Activated CD4-positive, alpha-beta memory T cell treated with anti-CD3 and anti-CD28 coated beads for 36 hours (primary cell): ENCODE measurements at regions not wholly inside any gene's neighbourhood (a gene's known extent, or its start where the extent isn't known, plus 50 kb on each side); places are given as distances from the start of the nearest gene placed in this dataset.
"Not testable (repeated sequence)": the region's sequence is repeated elsewhere in the genome, so short reads cannot be mapped to it uniquely, and the experiment has no call there.

Source experiments
- CTCF ChIA-PET: fragments of 350-600 bp; sonication (Branson Sonifier 250); formaldehyde crosslinking; loops from one replicate; lab custom pipeline; 2021; ENCODE audit warnings: antibody characterized with exemption, inconsistent platforms; lab: Charles Lee
- POLR2A ChIA-PET: fragments of 350-600 bp; sonication (Branson Sonifier 250); formaldehyde crosslinking; loops from one replicate; lab custom pipeline; 2021; ENCODE audit warnings: antibody characterized with exemption; lab: Charles Lee
- DNase-seq: peaks from one replicate; pipeline ENCODE4 v3.0.0-alpha.2; 2020
- H3K27ac Mint-ChIP-seq: one replicate; pipeline ENCODE4 v1.8.0; 2021; ENCODE audit warnings: mixed read lengths
- H3K27me3 Mint-ChIP-seq: one replicate; pipeline ENCODE4 v1.8.0; 2021; ENCODE audit warnings: mixed read lengths
- H3K36me3 Mint-ChIP-seq: one replicate; pipeline ENCODE4 v1.8.0; 2021; ENCODE audit warnings: mixed read lengths
- H3K4me1 Mint-ChIP-seq: one replicate; pipeline ENCODE4 v1.8.0; 2021; ENCODE audit warnings: low read depth, mixed read lengths
- H3K4me3 Mint-ChIP-seq: one replicate; pipeline ENCODE4 v1.8.0; 2021; ENCODE audit warnings: mild to moderate bottlenecking, mixed read lengths
- H3K9me3 Mint-ChIP-seq: one replicate; pipeline ENCODE4 v1.8.0; 2021; ENCODE audit warnings: mixed read lengths
- intact Hi-C: fragments of 100-400 bp; cut with micrococcal nuclease; formaldehyde crosslinking; loops from one replicate; pipeline ENCODE4 v1.15.1; 2023

GRCh38 chr12:113723631-113724030, 242.5 kb downstream of the RBM19 start:
- DNase-seq, result no peak
- H3K27me3 Mint-ChIP-seq, result peaks cover 8% of the 10 kb centered on the region
- ChIA-PET POLR2A (no interaction called here), CTCF (no interaction called here)
- H3K36me3 Mint-ChIP-seq, result no peaks in the 10 kb centered on the region
- H3K9me3 Mint-ChIP-seq, result no peaks in the 10 kb centered on the region
- no peak overlapping the region for H3K4me3 Mint-ChIP-seq
- no peaks in the 10 kb centered on the region for H3K4me1 Mint-ChIP-seq
- intact Hi-C loops, result no loop called here
- no peak overlapping the region for H3K27ac Mint-ChIP-seq

GRCh38 chr12:113722747-113723146, 243.4 kb downstream of the RBM19 start:
- CTCF ChIA-PET, result no interaction called here
- POLR2A ChIA-PET, result no interaction called here
- H3K9me3 Mint-ChIP-seq, result no peaks in the 10 kb centered on the region

GRCh38 chr12:113720629-113721028, 245.5 kb downstream of the RBM19 start:
- Mint-ChIP-seq H3K27me3 (peaks cover 6% of the 10 kb centered on the region), H3K4me3 (no peak overlapping the region), H3K9me3 (peaks cover 4% of the 10 kb centered on the region), H3K36me3 (no peaks in the 10 kb centered on the region), H3K4me1 (no peaks in the 10 kb centered on the region), H3K27ac (no peak overlapping the region)
- ChIA-PET POLR2A (no interaction called here), CTCF (no interaction called here)
- intact Hi-C loops, result no loop called here
- no peak for DNase-seq

More at GRCh38 chr12:113722747-113723146, 243.4 kb downstream of the RBM19 start:
- DNase-seq, result no peak
- Mint-ChIP-seq H3K4me1 (no peaks in the 10 kb centered on the region), H3K4me3 (no peak overlapping the region), H3K36me3 (no peaks in the 10 kb centered on the region), H3K27me3 (peaks cover 6% of the 10 kb centered on the region), H3K27ac (no peak overlapping the region)
- intact Hi-C loops, result no loop called here

- DNase-seq, result no peak
- intact Hi-C loops, result no loop called here
- POLR2A ChIA-PET, result no interaction called here
- Mint-ChIP-seq H3K4me1 (no peaks in the 10 kb centered on the region), H3K4me3 (no peak overlapping the region), H3K27ac (no peak overlapping the region), H3K36me3 (no peaks in the 10 kb centered on the region), H3K27me3 (peaks cover 6% of the 10 kb centered on the region), H3K9me3 (peaks cover 4% of the 10 kb centered on the region)
- CTCF ChIA-PET, result no interaction called here
Observed at GRCh38 chr12:113719911-113720591, 246.1 kb downstream of the RBM19 start.

GRCh38 chr12:113713156-113713555, 241.5 kb upstream of the LHX5 start:
- H3K4me3 Mint-ChIP-seq, result no peak overlapping the region
- H3K27ac Mint-ChIP-seq, result no peak overlapping the region
- ChIA-PET CTCF (no interaction called here), POLR2A (no interaction called here)
- peaks cover 10% of the 10 kb centered on the region for H3K9me3 Mint-ChIP-seq
- no peaks in the 10 kb centered on the region for H3K36me3 Mint-ChIP-seq
- no peaks in the 10 kb centered on the region for H3K4me1 Mint-ChIP-seq
- H3K27me3 Mint-ChIP-seq, result peaks cover 4% of the 10 kb centered on the region
- intact Hi-C loops, result no loop called here
- no peak for DNase-seq

- POLR2A ChIA-PET, result no interaction called here
Observed at GRCh38 chr12:113712481-113712880, 240.8 kb upstream of the LHX5 start.

GRCh38 chr12:113710216-113710615, 238.5 kb upstream of the LHX5 start:
- ChIA-PET CTCF (no interaction called here), POLR2A (no interaction called here)
- peaks cover 6% of the 10 kb centered on the region for H3K9me3 Mint-ChIP-seq
- DNase-seq, result no peak
- H3K36me3 Mint-ChIP-seq, result no peaks in the 10 kb centered on the region
- no peak overlapping the region for H3K4me3 Mint-ChIP-seq
- intact Hi-C loops, result no loop called here
- no peak overlapping the region for H3K27ac Mint-ChIP-seq
- H3K27me3 Mint-ChIP-seq, result peaks cover 6% of the 10 kb centered on the region
- no peaks in the 10 kb centered on the region for H3K4me1 Mint-ChIP-seq

More at GRCh38 chr12:113712481-113712880, 240.8 kb upstream of the LHX5 start:
- Mint-ChIP-seq H3K27ac (no peak overlapping the region), H3K4me3 (no peak overlapping the region), H3K27me3 (peaks cover 4% of the 10 kb centered on the region), H3K4me1 (no peaks in the 10 kb centered on the region), H3K36me3 (no peaks in the 10 kb centered on the region), H3K9me3 (peaks cover 10% of the 10 kb centered on the region)
- CTCF ChIA-PET, result no interaction called here
- intact Hi-C loops, result no loop called here
- no peak for DNase-seq

- intact Hi-C loops, result no loop called here
- Mint-ChIP-seq H3K27ac (no peak overlapping the region), H3K4me3 (no peak overlapping the region), H3K4me1 (no peaks in the 10 kb centered on the region), H3K9me3 (peaks cover 6% of the 10 kb centered on the region), H3K27me3 (peaks cover 6% of the 10 kb centered on the region), H3K36me3 (no peaks in the 10 kb centered on the region)
- ChIA-PET POLR2A (no interaction called here), CTCF (no interaction called here)
- DNase-seq, result no peak
Observed at GRCh38 chr12:113709456-113709855, 237.8 kb upstream of the LHX5 start.

- Mint-ChIP-seq H3K27me3 (peaks cover 4% of the 10 kb centered on the region), H3K27ac (no peak overlapping the region), H3K36me3 (no peaks in the 10 kb centered on the region), H3K4me3 (no peak overlapping the region), H3K4me1 (no peaks in the 10 kb centered on the region), H3K9me3 (no peaks in the 10 kb centered on the region)
- ChIA-PET POLR2A (no interaction called here), CTCF (no interaction called here)
- no peak for DNase-seq
- intact Hi-C loops, result no loop called here
Observed at GRCh38 chr12:113702836-113703235, 231.2 kb upstream of the LHX5 start.

GRCh38 chr12:113702276-113702675, 230.6 kb upstream of the LHX5 start:
- no peak for DNase-seq
- H3K4me3 Mint-ChIP-seq, result no peak overlapping the region
- no peaks in the 10 kb centered on the region for H3K36me3 Mint-ChIP-seq
- ChIA-PET POLR2A (no interaction called here), CTCF (no interaction called here)
- intact Hi-C loops, result no loop called here
- no peaks in the 10 kb centered on the region for H3K4me1 Mint-ChIP-seq
- peaks cover 4% of the 10 kb centered on the region for H3K27me3 Mint-ChIP-seq
- no peak overlapping the region for H3K27ac Mint-ChIP-seq
- H3K9me3 Mint-ChIP-seq, result no peaks in the 10 kb centered on the region

- POLR2A ChIA-PET, result no interaction called here
- no peaks in the 10 kb centered on the region for H3K9me3 Mint-ChIP-seq
- H3K4me1 Mint-ChIP-seq, result no peaks in the 10 kb centered on the region
- no peak overlapping the region for H3K27ac Mint-ChIP-seq
- intact Hi-C loops, result no loop called here
- H3K27me3 Mint-ChIP-seq, result peaks cover 4% of the 10 kb centered on the region
- CTCF ChIA-PET, result no interaction called here
- DNase-seq, result no peak
- no peaks in the 10 kb centered on the region for H3K36me3 Mint-ChIP-seq
- no peak overlapping the region for H3K4me3 Mint-ChIP-seq
Observed at GRCh38 chr12:113700943-113701342, 229.3 kb upstream of the LHX5 start.

GRCh38 chr12:113699984-113700383, 228.3 kb upstream of the LHX5 start:
- POLR2A ChIA-PET, H3K27ac Mint-ChIP-seq, H3K27me3 Mint-ChIP-seq, H3K4me1 Mint-ChIP-seq, CTCF ChIA-PET, H3K9me3 Mint-ChIP-seq, H3K36me3 Mint-ChIP-seq, DNase-seq, H3K4me3 Mint-ChIP-seq, intact Hi-C loops: not testable (repeated sequence)

GRCh38 chr12:113698510-113698858, 226.8 kb upstream of the LHX5 start:
- POLR2A ChIA-PET, result no interaction called here
- CTCF ChIA-PET, result no interaction called here
- DNase-seq, result no peak
- no peaks in the 10 kb centered on the region for H3K9me3 Mint-ChIP-seq
- H3K4me3 Mint-ChIP-seq, result no peak overlapping the region
- intact Hi-C loops, result no loop called here
- H3K4me1 Mint-ChIP-seq, result no peaks in the 10 kb centered on the region
- H3K27ac Mint-ChIP-seq, result no peak overlapping the region
- no peaks in the 10 kb centered on the region for H3K27me3 Mint-ChIP-seq
- H3K36me3 Mint-ChIP-seq, result no peaks in the 10 kb centered on the region
